ENCODE measurements at regions not wholly inside any gene's neighbourhood (a gene's known extent, or its start where the extent isn't known, plus 50 kb on each side); places are given as distances from the start of the nearest gene placed in this dataset.

- 15% methylated on average over 3 of the region's 3 CpGs for WGBS (ENCODE audit: insufficient coverage, insufficient replicate concordance, low lambda C conversion rate, missing lambda C conversion rate)
- no peaks in the 10 kb centered on the region for H3K9me3 ChIP-seq (replicated peaks; ENCODE audit: control insufficient read depth, insufficient read depth, low read length)
- no peak overlapping the region for H3K4me3 ChIP-seq
- in situ Hi-C loops (cut with MboI) (no loop called here), intact Hi-C loops (cut with micrococcal nuclease; ENCODE audit: unreplicated experiment) (no loop called here)
- no peak overlapping the region for H3K9ac ChIP-seq (ENCODE audit: control insufficient read depth, insufficient read depth, low read length)
- no peak for DNase-seq (ENCODE audit: low read depth, low spot score)
- no peaks in the 10 kb centered on the region for H3K79me2 ChIP-seq (ENCODE audit: control insufficient read depth, insufficient read depth, low read length)
- no peaks in the 10 kb centered on the region for H4K20me1 ChIP-seq (ENCODE audit: control insufficient read depth, insufficient read depth)
- no peak for ATAC-seq
- no peaks in the 10 kb centered on the region for H3K4me1 ChIP-seq (ENCODE audit: control insufficient read depth, insufficient read depth, low read length)
- ChIA-PET SMC1A (ENCODE audit: uncharacterized antibody, unreplicated experiment) (no interaction called here), CTCF (no interaction called here), POLR2A (no interaction called here), RAD21 (ENCODE audit: unreplicated experiment) (no interaction called here)
- H3K4me2 ChIP-seq (ENCODE audit: control insufficient read depth, insufficient read depth) = no peak overlapping the region
- no peaks in the 10 kb centered on the region for H3K36me3 ChIP-seq (ENCODE audit: control insufficient read depth in 2 of 2, insufficient read depth in 2 of 2, low read length in 1 of 2)
- no TSS peak for BruUV-seq (replicated peaks)
- no peaks in the 10 kb centered on the region for H3K27me3 ChIP-seq (replicated peaks in 1 of 2; ENCODE audit: control insufficient read depth in 2 of 2, insufficient read depth in 2 of 2, low read length in 1 of 2)
- TF ChIP-seq ZNF24 (IDR thresholded peaks at IDR 0.05) (no peak), HDGF (IDR thresholded peaks at IDR 0.05) (no peak)
- no peak overlapping the region for H3K27ac ChIP-seq (ENCODE audit: control insufficient read depth, insufficient read depth)
- no peak overlapping the region for H2AFZ ChIP-seq (ENCODE audit: control insufficient read depth, low read depth, low read length)
- FAIRE-seq = no peak
These were observed 434.2 kb downstream of the MEIS1 start for GRCh38 chr2:66869076-66869475.

GRCh38 chr2:66872081-66872985, 437.4 kb downstream of the MEIS1 start:
- Histone ChIP-seq H3K79me2 (ENCODE audit: control insufficient read depth, insufficient read depth, low read length) (no peaks in the 10 kb centered on the region), H3K9ac (ENCODE audit: control insufficient read depth, insufficient read depth, low read length) (no peak overlapping the region), H3K4me2 (ENCODE audit: control insufficient read depth, insufficient read depth) (no peak overlapping the region), H2AFZ (ENCODE audit: control insufficient read depth, low read depth, low read length) (no peak overlapping the region), H3K9me3 (replicated peaks; ENCODE audit: control insufficient read depth, insufficient read depth, low read length) (no peaks in the 10 kb centered on the region), H3K4me1 (ENCODE audit: control insufficient read depth, insufficient read depth, low read length) (no peaks in the 10 kb centered on the region), H3K27me3 (replicated peaks in 1 of 2; ENCODE audit: control insufficient read depth in 2 of 2, insufficient read depth in 2 of 2, low read length in 1 of 2) (no peaks in the 10 kb centered on the region), H4K20me1 (ENCODE audit: control insufficient read depth, insufficient read depth) (no peaks in the 10 kb centered on the region), H3K4me3 (no peak overlapping the region), H3K36me3 (ENCODE audit: control insufficient read depth in 2 of 2, insufficient read depth in 2 of 2, low read length in 1 of 2) (no peaks in the 10 kb centered on the region), H3K27ac (ENCODE audit: control insufficient read depth, insufficient read depth) (no peak overlapping the region)
- ChIA-PET CTCF (no interaction called here), RAD21 (ENCODE audit: unreplicated experiment) (no interaction called here), SMC1A (ENCODE audit: uncharacterized antibody, unreplicated experiment) (no interaction called here), POLR2A (no interaction called here)
- BruUV-seq (replicated peaks) = no TSS peak
- ATAC-seq (no peak), DNase-seq (ENCODE audit: low read depth, low spot score) (no peak), FAIRE-seq (no peak)
- intact Hi-C loops (cut with micrococcal nuclease; ENCODE audit: unreplicated experiment) (no loop called here), in situ Hi-C loops (cut with MboI) (no loop called here)
- 41% methylated on average over 8 of the region's 8 CpGs for WGBS (ENCODE audit: insufficient coverage, insufficient replicate concordance, low lambda C conversion rate, missing lambda C conversion rate)
- TF ChIP-seq CHD1 (IDR thresholded peaks at IDR 0.05; ENCODE audit: low read depth, low read length) (no peak), PAX8 (IDR thresholded peaks at IDR 0.05) (no peak), E2F4 (IDR thresholded peaks at IDR 0.05; ENCODE audit: low read depth, low read length) (no peak), ZBTB33 (IDR thresholded peaks at IDR 0.05) (no peak), BRCA1 (IDR thresholded peaks at IDR 0.05; ENCODE audit: low read depth, low read length) (no peak), ZNF592 (IDR thresholded peaks at IDR 0.05) (no peak), ESRRA (IDR thresholded peaks at IDR 0.05; ENCODE audit: low read length) (no peak), ZNF622 (IDR thresholded peaks at IDR 0.05) (no peak), FOXK2 (IDR thresholded peaks at IDR 0.05) (no peak)

Data from GM12878 (cell line).